Activated naive CD4-positive, alpha-beta T cell (primary cell): ENCODE measurements at regions not wholly inside any gene's neighbourhood (a gene's known extent, or its start where the extent isn't known, plus 50 kb on each side); places are given as distances from the start of the nearest gene placed in this dataset.
"Not testable (repeated sequence)": the region's sequence is repeated elsewhere in the genome, so short reads cannot be mapped to it uniquely, and the experiment has no call there.

ENCODE experiments used
- DNase-seq, 4 experiments: peaks; one replicate each; lab custom pipeline; 2025; lab: John Stamatoyannopoulos, UW

DNA sequence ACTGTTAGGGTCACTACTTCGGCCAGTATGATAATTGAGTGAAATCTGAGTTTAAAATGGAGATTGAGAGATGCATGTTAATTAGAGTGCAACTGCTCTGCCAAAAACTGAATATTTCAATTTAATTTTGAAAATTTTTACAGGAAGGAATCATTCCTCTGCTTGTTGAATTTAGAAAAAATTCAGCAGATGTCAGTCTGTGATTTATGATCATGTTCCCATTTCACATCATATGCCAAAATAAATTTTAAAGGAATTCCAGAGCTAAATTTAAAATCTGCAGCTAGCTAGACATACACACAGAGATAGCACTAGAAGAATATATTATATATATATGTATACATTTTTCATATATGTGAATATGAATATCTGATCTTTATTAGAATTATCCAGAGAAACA, 797.6 kb upstream of the TMEM132C start:
- no peak for DNase-seq

GRCh38 chr12:127473766-127474165, 793.2 kb upstream of the TMEM132C start:
- DNase-seq = no peak

DNA sequence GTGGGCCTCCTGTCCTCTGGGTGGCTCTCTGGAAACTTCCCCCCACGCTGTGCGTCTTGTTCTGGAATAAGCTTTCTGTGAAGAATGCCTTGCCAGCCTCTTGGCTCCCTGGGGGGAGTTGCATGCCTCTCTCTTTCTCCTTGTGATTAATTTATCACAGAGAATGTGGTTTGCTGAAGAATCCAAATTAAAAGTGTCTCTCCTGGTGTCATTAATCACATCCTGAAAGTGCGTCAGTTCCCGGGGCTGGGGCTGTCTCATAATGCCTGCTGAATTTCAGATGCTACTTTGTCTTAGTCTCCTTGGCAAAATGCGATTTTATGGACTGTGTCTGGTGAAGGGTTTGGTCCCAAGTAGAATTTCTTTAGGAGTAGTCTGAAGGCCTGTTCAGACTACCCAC, 787.7 kb upstream of the TMEM132C start:
- DNase-seq = no peak

DNA sequence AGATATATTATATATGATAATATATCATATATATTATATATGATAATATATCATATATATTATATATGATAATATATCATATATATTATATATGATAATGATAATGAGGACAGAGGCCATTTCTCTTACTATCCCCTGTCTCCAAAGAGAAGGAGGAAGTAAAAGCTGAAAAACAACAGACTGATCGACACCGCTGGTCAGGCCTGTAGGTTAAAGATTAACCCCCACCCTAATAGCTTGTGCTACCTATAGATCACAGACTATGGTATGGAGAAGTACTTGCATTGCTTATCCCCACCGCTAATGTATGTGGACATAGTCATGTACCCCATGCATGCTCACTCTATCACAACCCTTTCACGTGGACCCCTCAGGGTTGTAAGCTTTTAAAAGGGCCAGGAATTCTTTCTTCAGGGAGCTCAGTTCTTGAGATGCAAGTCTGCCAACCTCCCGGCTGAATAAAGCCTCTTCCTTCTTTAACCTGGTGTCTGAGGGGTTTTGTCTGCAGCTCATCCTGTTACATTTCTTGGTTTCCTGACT, 786.1 kb upstream of the TMEM132C start:
- no peak for DNase-seq

- DNase-seq = no peak
Observed at GRCh38 chr12:127482950-127483349, 784.0 kb upstream of the TMEM132C start.

DNA sequence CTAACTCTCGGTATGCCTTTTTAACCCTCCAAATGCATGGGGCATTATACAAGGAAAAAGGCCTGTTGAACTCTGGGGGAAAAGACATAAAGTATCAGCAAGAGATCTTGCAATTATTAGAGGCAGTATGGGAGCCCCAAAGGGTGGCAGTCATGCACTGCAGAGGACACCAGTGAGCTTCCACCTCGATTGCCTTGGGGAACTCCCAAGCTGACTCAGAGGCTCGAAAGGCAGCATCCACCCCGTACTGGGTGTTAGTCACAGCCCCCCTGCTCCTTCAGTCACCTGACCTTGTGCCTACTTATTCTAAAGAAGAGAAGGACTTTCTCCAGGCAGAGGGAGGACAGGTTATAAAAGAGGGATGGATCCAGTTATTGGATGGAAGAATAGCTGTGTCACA, 781.4 kb upstream of the TMEM132C start:
- DNase-seq = no peak

DNA sequence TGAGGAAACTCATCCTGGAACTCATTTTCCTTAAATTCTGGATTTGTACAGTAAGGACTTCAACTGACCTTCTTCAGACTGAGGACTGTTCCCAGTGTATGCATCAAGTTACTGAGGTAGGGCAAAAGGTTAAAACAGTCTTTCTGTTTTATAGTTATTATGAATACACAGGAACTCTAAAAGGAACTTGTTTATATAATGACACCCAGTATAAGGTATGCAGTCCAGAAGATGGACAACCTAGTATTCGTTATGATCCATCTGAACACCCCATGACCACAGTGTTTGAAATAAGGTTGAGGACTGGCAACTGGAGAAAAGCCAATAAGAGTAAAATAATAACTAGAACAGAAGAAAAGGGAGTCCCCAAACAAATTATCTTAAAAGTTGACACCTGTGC, 779.9 kb upstream of the TMEM132C start:
- no peak for DNase-seq

GRCh38 chr12:127489061-127489460, 777.9 kb upstream of the TMEM132C start:
- DNase-seq = no peak

DNA sequence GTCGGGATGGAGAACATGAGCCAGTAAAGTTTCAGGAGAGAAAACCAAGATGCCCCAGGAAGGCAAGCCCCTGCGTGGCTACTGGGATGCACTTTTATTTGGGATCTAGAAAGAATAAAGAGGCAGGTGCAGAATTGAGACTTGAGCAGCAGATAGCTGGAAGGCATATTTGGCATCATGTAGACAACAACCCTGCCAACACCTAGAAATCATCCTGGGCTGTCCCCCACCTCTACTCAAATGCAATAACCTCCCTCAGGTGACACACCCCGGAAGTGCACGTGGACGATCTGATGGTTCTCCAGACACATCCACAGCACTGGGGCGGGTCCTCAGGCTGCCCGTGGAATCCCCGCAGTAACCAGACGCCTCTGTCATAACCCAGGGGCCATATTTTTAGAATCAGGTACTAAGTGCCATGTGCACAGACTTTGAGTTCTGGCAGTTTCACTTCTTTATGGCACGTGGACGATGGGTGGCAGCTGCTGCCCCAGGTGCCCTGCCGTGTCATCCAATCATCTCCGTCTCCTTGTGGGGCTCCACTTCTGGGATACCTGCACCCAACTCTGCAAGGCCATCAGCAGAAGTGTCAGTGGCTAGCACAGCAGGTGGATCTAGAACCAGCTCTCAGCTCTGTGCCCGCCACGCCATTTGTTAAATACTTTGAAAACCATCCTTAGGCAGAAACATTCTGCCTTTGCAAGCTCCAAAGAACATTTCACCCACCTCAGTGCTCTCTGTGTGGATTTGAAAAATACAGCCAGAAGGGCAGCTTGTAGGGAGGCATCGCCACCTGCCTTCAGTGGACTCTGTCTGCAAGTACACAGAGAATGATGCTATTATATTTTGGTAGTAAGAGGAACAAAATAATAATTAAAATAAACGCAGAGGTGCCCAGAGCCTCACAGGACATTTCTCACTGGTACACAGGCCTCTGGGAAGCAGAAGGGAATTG, 771.7 kb upstream of the TMEM132C start:
- DNase-seq = no peak

DNA sequence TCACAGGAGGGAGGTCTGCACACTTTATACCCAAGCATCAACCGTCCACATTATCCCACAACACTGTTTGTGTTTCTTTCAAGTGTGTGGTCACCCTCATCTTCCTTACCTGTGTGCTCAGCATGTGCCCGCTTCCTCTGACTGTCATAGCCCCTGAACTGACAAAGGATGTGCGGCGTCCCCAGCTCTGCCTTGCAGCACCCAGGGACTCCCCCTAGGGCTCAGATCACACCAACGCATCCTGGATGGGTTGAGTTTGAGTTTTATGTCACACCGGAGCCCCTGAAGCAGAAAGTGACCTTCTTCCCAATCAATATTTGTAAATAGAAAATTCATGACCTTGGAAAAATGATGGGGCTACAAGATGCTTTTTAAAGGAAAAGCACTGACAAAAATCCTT, 770.7 kb upstream of the TMEM132C start:
- no peak for DNase-seq

DNA sequence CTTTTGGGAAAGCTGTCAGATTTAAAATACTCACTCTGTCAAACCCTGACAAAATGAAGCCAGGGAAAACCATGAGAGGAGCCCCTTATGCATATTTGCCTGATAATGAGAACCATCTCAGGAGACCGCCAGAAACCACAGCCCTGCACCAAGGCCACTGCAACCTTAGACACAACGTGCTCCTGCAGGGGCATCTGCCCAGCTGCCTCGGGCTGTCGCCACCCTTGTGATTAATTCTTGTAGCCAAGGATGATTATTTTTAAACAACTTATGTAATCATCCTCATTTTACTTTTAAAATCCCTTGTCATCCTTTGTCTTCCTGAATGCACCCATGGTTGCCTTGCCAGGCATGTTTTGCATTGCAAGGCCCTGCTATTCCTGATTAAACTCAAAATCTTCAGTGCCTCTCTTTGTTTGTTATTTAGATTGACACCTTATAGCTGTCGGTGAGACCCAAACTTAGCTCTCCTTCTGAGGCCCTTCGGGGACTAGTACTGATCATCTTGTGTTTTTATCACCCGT, 766.4 kb upstream of the TMEM132C start:
- no peak for DNase-seq

DNA sequence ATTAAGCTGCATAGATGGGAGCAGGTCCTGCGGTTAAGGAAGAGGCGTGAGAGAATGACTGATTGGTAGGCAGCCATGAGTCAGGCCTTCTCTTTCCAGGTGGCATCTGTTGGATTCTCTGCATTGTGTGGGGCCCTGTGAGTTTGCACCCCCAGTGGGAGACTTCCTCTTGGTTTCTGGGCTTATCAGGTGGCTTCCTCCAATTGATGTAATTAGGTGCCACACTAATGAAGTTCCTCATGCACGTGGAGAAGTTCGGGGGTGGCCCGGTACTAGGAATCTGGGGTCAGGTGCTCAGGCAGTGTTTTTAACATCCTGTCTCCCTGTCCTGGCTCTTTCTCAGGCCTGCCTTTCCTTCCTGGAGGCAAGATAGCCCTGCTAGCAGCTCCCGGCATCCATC, 765.1 kb upstream of the TMEM132C start:
- no peak for DNase-seq

DNA sequence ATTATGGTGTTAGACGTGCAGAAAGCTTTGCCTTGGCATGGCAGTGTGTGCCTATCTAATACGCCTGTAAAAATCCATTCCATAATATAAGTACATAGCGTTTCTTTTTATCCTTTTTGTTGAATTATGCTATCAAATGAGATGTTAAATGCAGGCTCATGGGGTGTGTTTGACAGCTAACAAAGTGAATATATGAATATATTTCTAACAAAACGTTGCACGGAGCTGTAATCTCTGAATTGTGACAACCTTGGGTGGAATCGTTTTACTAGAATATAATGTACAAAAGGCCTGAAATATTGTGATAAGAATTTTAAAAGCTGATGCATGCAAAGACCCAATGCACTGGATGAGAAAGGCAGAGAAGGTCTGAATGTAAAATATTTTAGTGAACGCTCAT, 763.7 kb upstream of the TMEM132C start:
- no peak for DNase-seq

DNA sequence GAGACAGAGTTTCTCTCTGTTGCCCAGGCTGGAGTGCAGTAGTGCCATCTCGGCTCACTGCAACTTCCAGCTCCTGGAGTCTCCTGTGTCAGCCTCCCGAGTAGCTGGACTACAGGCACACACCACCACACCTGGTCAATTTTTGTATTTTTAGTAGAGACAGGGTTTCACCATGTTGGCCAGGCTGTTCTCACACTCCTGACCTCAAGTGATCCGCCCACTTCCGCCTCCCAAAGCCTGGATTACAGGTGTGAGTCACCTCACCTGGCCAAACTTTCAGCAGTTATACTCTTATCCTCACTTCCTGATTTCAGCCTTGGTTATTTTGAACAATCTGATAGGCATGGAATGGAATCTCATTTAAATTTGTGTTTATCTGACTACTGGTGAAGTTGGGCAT, 763.0 kb upstream of the TMEM132C start:
- not testable (repeated sequence) for DNase-seq

- DNase-seq = no peak
Observed at GRCh38 chr12:127504874-127505273, 762.1 kb upstream of the TMEM132C start.

DNA sequence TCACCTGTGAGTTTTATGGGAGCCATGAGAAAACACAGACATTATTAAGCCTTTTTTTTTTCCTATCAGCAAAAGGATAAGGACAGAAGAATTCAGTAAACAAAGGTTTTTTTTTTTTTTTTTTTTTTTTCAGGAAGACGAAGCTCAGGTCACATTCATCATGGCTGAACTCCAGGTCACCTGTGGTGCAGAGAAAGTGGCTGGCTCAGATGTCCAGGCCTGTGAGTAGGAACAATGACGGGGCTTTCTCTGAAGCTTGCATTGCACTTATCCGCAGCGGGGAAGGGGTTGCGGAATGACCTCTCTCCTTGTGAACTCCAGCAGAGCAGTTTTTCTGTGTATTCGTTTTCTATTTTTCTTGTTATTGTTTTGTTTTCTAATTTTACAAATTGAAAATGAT, 759.6 kb upstream of the TMEM132C start:
- DNase-seq = no peak

GRCh38 chr12:127509066-127509778, 757.7 kb upstream of the TMEM132C start:
- DNase-seq = no peak

DNA sequence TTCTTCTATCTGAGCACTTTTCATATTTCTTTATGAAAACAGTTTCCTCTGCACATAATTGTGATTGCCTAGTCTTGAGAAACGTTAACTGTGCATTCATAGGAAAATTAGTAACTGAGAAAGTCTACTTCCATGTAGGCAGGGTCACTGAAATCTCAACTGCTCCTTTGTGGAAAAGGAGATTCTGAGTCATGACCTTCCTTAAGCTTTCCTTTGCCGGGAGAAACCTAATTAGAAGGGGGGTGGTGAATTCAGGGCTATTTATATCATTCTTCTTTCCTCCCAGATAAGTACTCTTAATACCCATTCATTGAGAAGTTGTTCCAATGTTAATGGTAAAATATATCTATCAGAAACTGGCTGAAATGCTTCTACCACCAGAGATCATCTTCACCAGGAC, 751.0 kb upstream of the TMEM132C start:
- DNase-seq = no peak

DNA sequence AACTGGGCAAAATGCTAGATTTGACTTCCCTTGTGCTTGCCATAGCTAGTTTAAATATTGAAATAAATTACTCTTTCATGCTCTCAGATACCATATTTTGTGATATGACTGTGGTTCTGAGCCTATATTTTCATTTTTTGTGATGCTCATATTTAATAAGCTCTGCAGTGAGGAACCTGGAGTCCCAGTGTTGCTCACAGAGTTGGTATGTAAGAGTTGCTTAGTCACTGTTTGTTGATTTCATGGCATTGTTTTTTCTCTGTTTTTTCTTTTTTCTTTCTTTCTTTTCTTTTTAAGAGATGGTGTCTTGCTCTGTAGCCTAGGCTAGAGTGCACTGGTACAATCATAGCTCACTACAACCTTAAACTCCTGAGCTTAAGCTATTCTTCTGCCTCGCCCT, 750.5 kb upstream of the TMEM132C start:
- no peak for DNase-seq

- no peak for DNase-seq
Observed at GRCh38 chr12:127519779-127520178, 747.2 kb upstream of the TMEM132C start.

- DNase-seq = no peak
Observed at GRCh38 chr12:127526925-127527324, 740.0 kb upstream of the TMEM132C start.

GRCh38 chr12:127528551-127528950, 738.4 kb upstream of the TMEM132C start:
- DNase-seq = no peak

DNA sequence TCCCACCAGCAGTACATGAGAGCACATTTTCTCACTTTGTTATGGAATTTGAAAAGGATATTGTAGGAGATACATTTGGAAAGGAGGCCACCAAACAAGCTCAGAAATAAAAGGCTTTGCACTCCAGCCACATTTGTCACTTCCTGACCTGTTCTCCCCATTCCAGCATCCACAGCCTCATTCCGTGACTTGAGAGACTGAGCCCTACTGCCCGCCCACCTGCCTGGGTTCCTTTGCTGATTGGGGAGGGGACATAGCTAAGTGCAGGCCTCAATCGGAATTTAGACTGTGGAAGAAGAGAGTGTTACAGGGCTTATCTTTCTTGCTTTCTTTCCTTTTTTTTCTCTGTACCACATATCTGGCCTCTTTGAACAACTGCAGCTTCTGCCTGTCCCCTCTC, 735.4 kb upstream of the TMEM132C start:
- DNase-seq = no peak
